Smooth muscle cell (in vitro differentiated cells): ENCODE measurements at regions not wholly inside any gene's neighbourhood (a gene's known extent, or its start where the extent isn't known, plus 50 kb on each side); places are given as distances from the start of the nearest gene placed in this dataset.

Source experiments
- DNase-seq: peaks from one replicate; lab custom pipeline; 2025; ENCODE audit not compliant: unreplicated experiment; lab: John Stamatoyannopoulos, UW
- H2AFZ ChIP-seq: fragments of 200-600 bp; sonication (generic); 2 replicates; pipeline ENCODE4 v1.6.0; 2016; ENCODE audit warnings: antibody characterized with exemption, low read depth, mild to moderate bottlenecking
- H3F3A ChIP-seq: fragments of 200-600 bp; sonication (generic); 2 replicates; pipeline ENCODE4 v1.6.0; 2017; ENCODE audit warnings: antibody characterized with exemption, low read depth
- H3K27ac ChIP-seq: fragments of 200-600 bp; sonication (generic); 2 replicates; pipeline ENCODE4 v1.5.1; 2016; ENCODE audit warnings: low read depth, mild to moderate bottlenecking
- H3K27me3 ChIP-seq: fragments of 200-600 bp; sonication (generic); 2 replicates; pipeline ENCODE4 v1.6.1; 2016; ENCODE audit warnings: low read depth, mild to moderate bottlenecking
- H3K36me3 ChIP-seq: fragments of 200-600 bp; sonication (generic); 2 replicates; pipeline ENCODE4 v1.5.1; 2016; ENCODE audit warnings: low read depth
- H3K4me1 ChIP-seq: fragments of 200-600 bp; sonication (generic); 2 replicates; pipeline ENCODE4 v1.5.1; 2016; ENCODE audit warnings: low read depth
- H3K4me2 ChIP-seq: fragments of 200-600 bp; sonication (generic); 2 replicates; pipeline ENCODE4 v1.6.0; 2016; ENCODE audit warnings: mild to moderate bottlenecking
- H3K4me3 ChIP-seq: fragments of 200-600 bp; sonication (generic); 2 replicates; pipeline ENCODE4 v1.5.1; 2016; ENCODE audit warnings: mild to moderate bottlenecking
- H3K79me2 ChIP-seq: fragments of 200-600 bp; sonication (generic); 2 replicates; pipeline ENCODE4 v1.6.0; 2016; ENCODE audit warnings: low read depth, mild to moderate bottlenecking
- H3K9ac ChIP-seq: fragments of 200-600 bp; sonication (generic); 2 replicates; pipeline ENCODE4 v1.6.0; 2016; ENCODE audit warnings: low read depth
- H3K9me3 ChIP-seq: fragments of 200-600 bp; sonication (generic); replicated peaks from 2 replicates; pipeline ENCODE4 v1.5.1; 2016; ENCODE audit warnings: low read depth
- H4K20me1 ChIP-seq: fragments of 200-600 bp; sonication (generic); 2 replicates; pipeline ENCODE4 v1.6.0; 2016; ENCODE audit warnings: low read depth
- WGBS: methylation state at CpG from one replicate; pipeline ENCODE4 v1.1.7; 2016; ENCODE audit warnings: low lambda C conversion rate; 5-methylcytosine and 5-hydroxymethylcytosine counted together
- TF ChIP-seq, protein P1 (sequence below): fragments of 200-600 bp; sonication (generic); IDR thresholded peaks from 2 replicates; pipeline ENCODE4 v1.5.1; 2017; ENCODE audit warnings: borderline replicate concordance, mild to moderate bottlenecking, antibody characterized with exemption; ENCODE audit not compliant: insufficient read depth, poor library complexity, severe bottlenecking

DNA sequence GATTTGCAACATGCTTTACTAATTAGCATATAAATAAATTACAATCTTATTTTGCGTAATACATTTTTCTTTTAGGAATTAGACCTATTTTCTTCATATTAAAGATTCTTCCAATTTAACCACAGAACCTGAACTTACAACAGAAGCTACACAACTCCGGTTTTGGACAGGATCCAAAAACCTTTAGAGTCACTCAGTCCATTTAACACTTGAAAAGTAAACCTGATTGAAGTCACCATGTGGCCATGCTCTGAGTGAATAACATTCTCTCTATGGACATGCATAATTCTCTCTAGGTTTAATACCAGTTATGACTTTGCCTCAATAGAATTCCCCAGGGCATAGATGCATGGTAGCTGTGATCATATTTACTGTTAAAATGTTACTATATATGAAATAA is 751.0 kb downstream of the VGLL3 start:
- Histone ChIP-seq H3K27ac (no peak overlapping the region), H3K36me3 (no peaks in the 10 kb centered on the region), H3K4me2 (no peak overlapping the region), H3K79me2 (no peaks in the 10 kb centered on the region), H3K27me3 (no peaks in the 10 kb centered on the region), H4K20me1 (no peaks in the 10 kb centered on the region), H3K9me3 (no peaks in the 10 kb centered on the region), H3F3A (no peaks in the 10 kb centered on the region), H2AFZ (no peak overlapping the region), H3K4me1 (no peaks in the 10 kb centered on the region), H3K4me3 (no peak overlapping the region), H3K9ac (no peak overlapping the region)
- TF ChIP-seq, protein P1, sequence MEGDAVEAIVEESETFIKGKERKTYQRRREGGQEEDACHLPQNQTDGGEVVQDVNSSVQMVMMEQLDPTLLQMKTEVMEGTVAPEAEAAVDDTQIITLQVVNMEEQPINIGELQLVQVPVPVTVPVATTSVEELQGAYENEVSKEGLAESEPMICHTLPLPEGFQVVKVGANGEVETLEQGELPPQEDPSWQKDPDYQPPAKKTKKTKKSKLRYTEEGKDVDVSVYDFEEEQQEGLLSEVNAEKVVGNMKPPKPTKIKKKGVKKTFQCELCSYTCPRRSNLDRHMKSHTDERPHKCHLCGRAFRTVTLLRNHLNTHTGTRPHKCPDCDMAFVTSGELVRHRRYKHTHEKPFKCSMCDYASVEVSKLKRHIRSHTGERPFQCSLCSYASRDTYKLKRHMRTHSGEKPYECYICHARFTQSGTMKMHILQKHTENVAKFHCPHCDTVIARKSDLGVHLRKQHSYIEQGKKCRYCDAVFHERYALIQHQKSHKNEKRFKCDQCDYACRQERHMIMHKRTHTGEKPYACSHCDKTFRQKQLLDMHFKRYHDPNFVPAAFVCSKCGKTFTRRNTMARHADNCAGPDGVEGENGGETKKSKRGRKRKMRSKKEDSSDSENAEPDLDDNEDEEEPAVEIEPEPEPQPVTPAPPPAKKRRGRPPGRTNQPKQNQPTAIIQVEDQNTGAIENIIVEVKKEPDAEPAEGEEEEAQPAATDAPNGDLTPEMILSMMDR: no peak
- 85% methylated on average over 2 of the region's 2 CpGs for WGBS
- no peak for DNase-seq

GRCh38 chr3:86234506-86235254 is 756.3 kb downstream of the VGLL3 start:
- Histone ChIP-seq H2AFZ (no peak overlapping the region), H3K36me3 (no peaks in the 10 kb centered on the region), H3K27me3 (no peaks in the 10 kb centered on the region), H3K4me1 (no peaks in the 10 kb centered on the region), H3F3A (no peaks in the 10 kb centered on the region), H3K4me2 (no peak overlapping the region), H4K20me1 (no peaks in the 10 kb centered on the region), H3K79me2 (no peaks in the 10 kb centered on the region), H3K4me3 (no peak overlapping the region), H3K9me3 (no peaks in the 10 kb centered on the region), H3K9ac (no peak overlapping the region), H3K27ac (no peak overlapping the region)
- 85% methylated on average over 5 of the region's 5 CpGs for WGBS
- no peak for DNase-seq
- TF ChIP-seq, protein P1: no peak

GRCh38 chr3:86230762-86231161 is 760.2 kb downstream of the VGLL3 start:
- no peak overlapping the region for H3K9ac ChIP-seq
- H3K9me3 ChIP-seq: no peaks in the 10 kb centered on the region
- no peak for DNase-seq
- no peaks in the 10 kb centered on the region for H3K4me1 ChIP-seq
- 86% methylated on average over 1 of the region's 1 CpG for WGBS
- H3F3A ChIP-seq: no peaks in the 10 kb centered on the region
- H3K27ac ChIP-seq: no peak overlapping the region
- TF ChIP-seq, protein P1: no peak
- no peak overlapping the region for H2AFZ ChIP-seq
- no peaks in the 10 kb centered on the region for H3K27me3 ChIP-seq
- no peaks in the 10 kb centered on the region for H4K20me1 ChIP-seq
- H3K36me3 ChIP-seq: no peaks in the 10 kb centered on the region
- no peak overlapping the region for H3K4me3 ChIP-seq
- H3K4me2 ChIP-seq: no peak overlapping the region
- H3K79me2 ChIP-seq: no peaks in the 10 kb centered on the region

GRCh38 chr3:86229775-86230094 is 761.2 kb downstream of the VGLL3 start:
- no peaks in the 10 kb centered on the region for H3K9me3 ChIP-seq
- no peaks in the 10 kb centered on the region for H3K36me3 ChIP-seq
- DNase-seq: no peak
- no peaks in the 10 kb centered on the region for H3K79me2 ChIP-seq
- no peak overlapping the region for H3K4me3 ChIP-seq
- no peaks in the 10 kb centered on the region for H3F3A ChIP-seq
- no peaks in the 10 kb centered on the region for H4K20me1 ChIP-seq
- 96% methylated on average over 2 of the region's 2 CpGs for WGBS
- no peak overlapping the region for H3K9ac ChIP-seq
- TF ChIP-seq, protein P1: no peak
- H3K27me3 ChIP-seq: no peaks in the 10 kb centered on the region
- H3K4me1 ChIP-seq: no peaks in the 10 kb centered on the region
- H2AFZ ChIP-seq: no peak overlapping the region
- H3K27ac ChIP-seq: no peak overlapping the region
- H3K4me2 ChIP-seq: no peak overlapping the region
